ENCODE measurements at regions not wholly inside any gene's neighbourhood (a gene's known extent, or its start where the extent isn't known, plus 50 kb on each side); places are given as distances from the start of the nearest gene placed in this dataset.

GRCh38 chr10:108653531-108653930, 1269.8 kb downstream of the XPNPEP1 start:
- DNase-seq = no peak
- Histone ChIP-seq H3K9me3 (no peaks in the 10 kb centered on the region), H3K27me3 (no peaks in the 10 kb centered on the region), H3K4me1 (no peaks in the 10 kb centered on the region), H3K4me3 (no peak overlapping the region), H3K36me3 (no peaks in the 10 kb centered on the region), H3K27ac (no peak overlapping the region)
- no peak for TF ChIP-seq EP300 (IDR thresholded peaks at IDR 0.05)
- TF ChIP-seq POLR2AphosphoS5 (IDR thresholded peaks at IDR 0.05) = no peak
- TF ChIP-seq POLR2A (IDR thresholded peaks at IDR 0.05) = no peak
- TF ChIP-seq, protein P1, sequence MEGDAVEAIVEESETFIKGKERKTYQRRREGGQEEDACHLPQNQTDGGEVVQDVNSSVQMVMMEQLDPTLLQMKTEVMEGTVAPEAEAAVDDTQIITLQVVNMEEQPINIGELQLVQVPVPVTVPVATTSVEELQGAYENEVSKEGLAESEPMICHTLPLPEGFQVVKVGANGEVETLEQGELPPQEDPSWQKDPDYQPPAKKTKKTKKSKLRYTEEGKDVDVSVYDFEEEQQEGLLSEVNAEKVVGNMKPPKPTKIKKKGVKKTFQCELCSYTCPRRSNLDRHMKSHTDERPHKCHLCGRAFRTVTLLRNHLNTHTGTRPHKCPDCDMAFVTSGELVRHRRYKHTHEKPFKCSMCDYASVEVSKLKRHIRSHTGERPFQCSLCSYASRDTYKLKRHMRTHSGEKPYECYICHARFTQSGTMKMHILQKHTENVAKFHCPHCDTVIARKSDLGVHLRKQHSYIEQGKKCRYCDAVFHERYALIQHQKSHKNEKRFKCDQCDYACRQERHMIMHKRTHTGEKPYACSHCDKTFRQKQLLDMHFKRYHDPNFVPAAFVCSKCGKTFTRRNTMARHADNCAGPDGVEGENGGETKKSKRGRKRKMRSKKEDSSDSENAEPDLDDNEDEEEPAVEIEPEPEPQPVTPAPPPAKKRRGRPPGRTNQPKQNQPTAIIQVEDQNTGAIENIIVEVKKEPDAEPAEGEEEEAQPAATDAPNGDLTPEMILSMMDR (IDR thresholded peaks at IDR 0.05) = no peak
- WGBS, 2 donors = 83 to 86% methylated on average over 6 of the region's 6 CpGs
- intact Hi-C loops (cut with DNase I) = no loop called here

- TF ChIP-seq POLR2A (IDR thresholded peaks at IDR 0.05) (no peak), POLR2AphosphoS5 (IDR thresholded peaks at IDR 0.05) (no peak)
- TF ChIP-seq, protein P1 (IDR thresholded peaks at IDR 0.05) = no peak
- whole genome bisulfite sequencing, 2 donors = 79 to 82% methylated on average over 5 of the region's 5 CpGs
- H3K27me3 ChIP-seq = no peaks in the 10 kb centered on the region
- H3K27ac ChIP-seq = no peak overlapping the region
- no peaks in the 10 kb centered on the region for H3K36me3 ChIP-seq
- no peaks in the 10 kb centered on the region for H3K9me3 ChIP-seq
- DNase-seq = no peak
- intact Hi-C loops (cut with DNase I) = no loop called here
- H3K4me1 ChIP-seq = no peaks in the 10 kb centered on the region
- H3K4me3 ChIP-seq = no peak overlapping the region
These were observed 1284.3 kb downstream of the XPNPEP1 start for GRCh38 chr10:108639010-108639409.

DNA sequence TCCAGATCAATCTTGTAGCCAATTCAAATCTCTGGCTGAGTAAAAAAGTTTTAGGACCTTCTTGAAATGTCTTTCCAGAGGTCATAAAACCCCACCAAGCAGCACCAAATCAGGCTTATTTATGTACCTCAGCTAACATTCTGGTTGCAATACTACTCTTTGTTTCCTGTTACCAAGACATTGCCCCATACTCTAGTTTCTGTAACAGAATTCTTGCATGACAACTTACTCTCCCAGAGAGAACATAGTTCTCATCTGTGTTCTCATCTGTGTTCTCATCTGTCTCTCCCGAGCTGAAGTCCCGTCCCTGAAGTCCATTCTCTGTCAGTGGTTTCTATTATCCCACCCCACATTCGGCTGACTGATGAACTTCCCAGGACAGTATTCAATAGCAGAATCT, 1285.1 kb downstream of the XPNPEP1 start:
- H3K36me3 ChIP-seq = no peaks in the 10 kb centered on the region
- TF ChIP-seq POLR2AphosphoS5 (IDR thresholded peaks at IDR 0.05) (no peak), EP300 (IDR thresholded peaks at IDR 0.05) (no peak), POLR2A (IDR thresholded peaks at IDR 0.05) (no peak)
- TF ChIP-seq, protein P1 (IDR thresholded peaks at IDR 0.05) = no peak
- H3K4me3 ChIP-seq = no peak overlapping the region
- WGBS, 2 donors = 84 to 85% methylated on average over 3 of the region's 3 CpGs
- H3K27ac ChIP-seq = no peak overlapping the region
- H3K27me3 ChIP-seq = no peaks in the 10 kb centered on the region
- DNase-seq = no peak
- no peaks in the 10 kb centered on the region for H3K4me1 ChIP-seq
- H3K9me3 ChIP-seq = no peaks in the 10 kb centered on the region
- intact Hi-C loops (cut with DNase I) = no loop called here

GRCh38 chr10:108633046-108633445, 1290.3 kb downstream of the XPNPEP1 start:
- no peak overlapping the region for H3K4me3 ChIP-seq
- H3K36me3 ChIP-seq = no peaks in the 10 kb centered on the region
- H3K9me3 ChIP-seq = no peaks in the 10 kb centered on the region
- no peaks in the 10 kb centered on the region for H3K4me1 ChIP-seq
- TF ChIP-seq, protein P1 (IDR thresholded peaks at IDR 0.05) = no peak
- TF ChIP-seq EP300 (IDR thresholded peaks at IDR 0.05) (no peak), POLR2A (IDR thresholded peaks at IDR 0.05) (no peak), POLR2AphosphoS5 (IDR thresholded peaks at IDR 0.05) (no peak)
- no peaks in the 10 kb centered on the region for H3K27me3 ChIP-seq
- intact Hi-C loops (cut with DNase I) = no loop called here
- no peak for DNase-seq
- WGBS, 2 donors = 73 to 78% methylated on average over 2 of the region's 2 CpGs
- H3K27ac ChIP-seq = no peak overlapping the region

GRCh38 chr10:108632144-108632543, 1291.2 kb downstream of the XPNPEP1 start:
- 61 to 63% methylated on average over 1 of the region's 1 CpG for WGBS, 2 donors
- Histone ChIP-seq H3K4me3 (no peak overlapping the region), H3K27ac (no peak overlapping the region), H3K4me1 (no peaks in the 10 kb centered on the region), H3K36me3 (no peaks in the 10 kb centered on the region), H3K9me3 (no peaks in the 10 kb centered on the region), H3K27me3 (no peaks in the 10 kb centered on the region)
- no peak for DNase-seq
- intact Hi-C loops (cut with DNase I) = no loop called here
- TF ChIP-seq EP300 (IDR thresholded peaks at IDR 0.05) (no peak), POLR2A (IDR thresholded peaks at IDR 0.05) (no peak), POLR2AphosphoS5 (IDR thresholded peaks at IDR 0.05) (no peak)
- TF ChIP-seq, protein P1 (IDR thresholded peaks at IDR 0.05) = no peak
